HEK293T (cell line): ENCODE measurements at regions not wholly inside any gene's neighbourhood (a gene's known extent, or its start where the extent isn't known, plus 50 kb on each side); places are given as distances from the start of the nearest gene placed in this dataset.

Source experiments
- ARNT ChIP-seq: fragments of 450-650 bp; IDR thresholded peaks from 2 replicates; pipeline ENCODE4 v1.6.1; 2017; ENCODE audit warnings: mild to moderate bottlenecking
- BHLHE40 ChIP-seq: fragments of 450-650 bp; IDR thresholded peaks from 2 replicates; pipeline ENCODE4 v1.6.1; 2016; ENCODE audit warnings: mild to moderate bottlenecking, moderate library complexity, borderline replicate concordance
- FOXA1 ChIP-seq: fragments of 450-650 bp; IDR thresholded peaks from 2 replicates; pipeline ENCODE4 v1.6.1; 2016; ENCODE audit warnings: mild to moderate bottlenecking
- FOXK2 ChIP-seq: fragments of 450-650 bp; IDR thresholded peaks from 2 replicates; pipeline ENCODE4 v1.6.1; 2016; ENCODE audit warnings: mild to moderate bottlenecking
- FOXM1 ChIP-seq: fragments of 450-650 bp; IDR thresholded peaks from 2 replicates; pipeline ENCODE4 v1.6.1; 2017; ENCODE audit warnings: mild to moderate bottlenecking, borderline replicate concordance
- LEF1 ChIP-seq: fragments of 450-650 bp; IDR thresholded peaks from 2 replicates; pipeline ENCODE4 v1.6.1; 2017; ENCODE audit warnings: mild to moderate bottlenecking, borderline replicate concordance
- NFRKB ChIP-seq: fragments of 450-650 bp; IDR thresholded peaks from 2 replicates; pipeline ENCODE4 v1.6.1; 2016; ENCODE audit warnings: mild to moderate bottlenecking, moderate library complexity
- PKNOX1 ChIP-seq: fragments of 450-650 bp; IDR thresholded peaks from 2 replicates; pipeline ENCODE4 v1.6.1; 2016
- SP1 ChIP-seq: fragments of 450-650 bp; IDR thresholded peaks from 2 replicates; pipeline ENCODE4 v1.6.1; 2017
- SUZ12 ChIP-seq: fragments of 450-650 bp; IDR thresholded peaks from 2 replicates; pipeline ENCODE4 v1.6.1; 2016; ENCODE audit warnings: mild to moderate bottlenecking
- TARDBP ChIP-seq: fragments of 450-650 bp; IDR thresholded peaks from 2 replicates; pipeline ENCODE4 v1.6.1; 2016
- ZNF384 ChIP-seq: fragments of 450-650 bp; IDR thresholded peaks from 2 replicates; pipeline ENCODE4 v1.6.1; 2016

GRCh38 chr2:103324671-103325070 lies 562.8 kb downstream of the TMEM182 start:
- TF ChIP-seq FOXM1 (no peak), ZNF384 (no peak), SUZ12 (no peak), ARNT (no peak), BHLHE40 (no peak), FOXK2 (no peak), PKNOX1 (no peak), TARDBP (no peak), SP1 (no peak), NFRKB (no peak), LEF1 (no peak), FOXA1 (no peak)
